GM19397 (cell line): ENCODE measurements at regions not wholly inside any gene's neighbourhood (a gene's known extent, or its start where the extent isn't known, plus 50 kb on each side); places are given as distances from the start of the nearest gene placed in this dataset.

Source experiments
- ATAC-seq: cut with Tn5 transposase; IDR thresholded peaks from one replicate; pipeline ENCODE4 v1.9.1; 2021; ENCODE audit warnings: mild to moderate bottlenecking, moderate library complexity; ENCODE audit not compliant: unreplicated experiment

DNA sequence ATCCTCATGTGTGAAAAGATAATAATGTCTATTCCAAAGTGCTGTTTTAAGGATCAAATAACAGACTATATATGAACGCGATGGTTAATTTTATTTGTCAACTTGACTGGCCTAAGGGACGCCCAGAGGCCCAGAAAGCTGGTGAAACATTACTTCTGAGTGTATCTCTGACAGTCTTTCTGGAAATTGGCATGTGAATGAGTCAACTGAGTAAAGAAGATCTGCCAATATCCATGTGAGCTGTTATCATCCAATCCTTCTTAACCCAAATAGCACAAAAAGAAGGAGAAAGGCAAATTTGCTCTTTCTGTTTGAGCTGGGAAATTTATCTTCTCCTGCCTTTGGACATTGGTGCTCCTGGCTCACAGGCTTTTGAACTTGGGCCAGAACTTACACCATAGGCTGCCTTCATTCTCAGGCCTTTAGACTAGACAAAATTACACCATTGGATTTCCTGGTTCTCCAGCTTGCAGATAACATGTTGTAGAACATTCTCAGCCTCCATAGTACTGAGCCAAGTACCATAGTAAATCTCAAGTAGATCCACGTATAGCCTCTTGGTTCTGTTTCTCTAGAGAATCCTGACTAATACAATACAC, 114.7 kb upstream of the DOCK10 start:
- no peak for ATAC-seq

DNA sequence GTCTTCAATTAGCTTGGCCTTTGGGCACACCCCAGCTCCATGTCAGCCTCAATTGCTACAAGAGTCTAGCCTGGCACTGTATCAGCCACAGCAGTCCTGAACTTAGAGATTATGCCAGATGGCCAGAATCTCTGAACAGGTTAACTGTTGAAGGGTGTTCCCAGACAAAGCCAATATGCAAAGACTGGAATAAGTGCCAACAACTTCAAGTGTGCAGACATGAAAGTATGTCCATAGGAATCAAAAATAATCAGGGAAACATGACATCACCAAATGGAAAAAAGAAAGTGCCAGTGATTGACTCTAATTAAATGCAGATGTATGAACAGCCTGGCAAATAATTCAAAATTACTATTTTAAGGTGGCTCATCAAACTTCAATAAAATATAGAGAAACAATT, 98.5 kb upstream of the DOCK10 start:
- no peak for ATAC-seq

DNA sequence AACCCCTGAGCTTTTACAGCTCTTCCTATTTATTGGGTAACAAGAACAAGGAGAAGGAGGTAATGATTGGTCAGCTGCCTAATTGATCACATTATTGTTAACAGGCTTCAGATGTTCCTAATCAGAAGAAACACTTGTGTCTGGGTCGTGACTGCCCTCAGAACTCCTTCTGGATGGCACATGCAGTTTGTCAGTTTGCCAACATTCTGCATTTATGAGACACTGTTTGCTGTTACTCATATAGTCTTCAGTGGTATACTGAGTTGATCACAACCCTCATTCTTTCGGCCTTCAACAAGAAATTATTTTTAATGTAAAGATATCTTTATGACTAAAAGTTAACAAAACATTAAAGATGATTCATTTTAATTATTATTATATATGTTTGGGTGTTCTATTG, 95.7 kb upstream of the DOCK10 start:
- ATAC-seq = no peak

DNA sequence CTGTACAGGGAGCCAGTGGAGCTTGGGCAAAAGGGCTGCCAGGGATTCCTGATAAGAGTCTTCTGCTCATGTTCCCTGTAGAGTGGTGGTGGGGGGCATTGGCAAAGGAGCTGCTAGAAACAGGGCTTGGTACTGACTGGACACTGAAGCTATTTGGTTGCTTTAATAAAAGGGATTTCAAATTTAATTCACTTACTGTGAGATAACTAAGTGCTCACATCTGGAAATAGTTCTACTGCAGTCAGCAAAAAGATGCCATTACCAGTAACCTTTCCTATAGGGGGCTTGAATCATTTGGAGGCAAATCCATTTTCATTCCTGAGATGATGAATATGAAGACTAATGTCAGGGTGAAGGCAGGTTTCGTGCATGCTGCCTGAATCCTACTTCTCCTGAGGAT, 94.3 kb upstream of the DOCK10 start:
- ATAC-seq = no peak

DNA sequence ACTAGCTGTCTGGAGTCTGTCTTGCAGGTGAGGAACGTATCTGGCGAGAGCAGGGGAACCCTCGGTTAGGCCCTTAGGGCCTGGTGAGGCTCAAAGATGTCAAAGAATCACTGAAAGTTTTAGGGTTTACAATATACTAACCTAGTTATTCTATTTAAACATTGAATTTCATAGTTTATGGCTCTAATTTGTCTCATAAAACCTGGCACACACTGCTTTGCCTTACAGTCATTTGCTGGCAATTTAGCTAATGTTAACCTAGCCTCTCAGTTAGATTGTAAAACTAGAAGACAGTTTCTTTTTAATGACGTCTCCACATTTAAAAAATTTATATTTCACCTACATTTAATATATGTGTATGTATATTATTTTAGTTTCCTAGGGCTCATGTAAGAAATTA, 89.6 kb upstream of the DOCK10 start:
- no peak for ATAC-seq

DNA sequence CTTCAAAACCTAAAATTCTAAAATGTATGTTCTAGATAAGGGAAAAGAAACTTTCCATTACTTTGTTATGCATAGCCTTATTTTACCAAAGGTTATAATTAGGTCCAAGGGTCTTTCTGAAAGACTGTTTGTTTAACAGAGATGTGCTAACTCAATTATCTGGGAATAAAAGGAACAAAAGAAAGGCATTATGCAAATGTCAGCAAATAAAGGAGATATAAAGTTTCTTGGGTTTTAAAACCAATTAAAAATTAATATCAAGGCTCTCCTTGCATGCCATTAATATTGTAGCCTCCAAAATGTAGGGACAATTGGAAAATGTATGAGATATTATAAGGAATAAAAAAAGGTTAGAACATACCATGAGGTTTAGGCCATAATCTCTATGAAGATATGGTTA, 87.8 kb upstream of the DOCK10 start:
- no peak for ATAC-seq

DNA sequence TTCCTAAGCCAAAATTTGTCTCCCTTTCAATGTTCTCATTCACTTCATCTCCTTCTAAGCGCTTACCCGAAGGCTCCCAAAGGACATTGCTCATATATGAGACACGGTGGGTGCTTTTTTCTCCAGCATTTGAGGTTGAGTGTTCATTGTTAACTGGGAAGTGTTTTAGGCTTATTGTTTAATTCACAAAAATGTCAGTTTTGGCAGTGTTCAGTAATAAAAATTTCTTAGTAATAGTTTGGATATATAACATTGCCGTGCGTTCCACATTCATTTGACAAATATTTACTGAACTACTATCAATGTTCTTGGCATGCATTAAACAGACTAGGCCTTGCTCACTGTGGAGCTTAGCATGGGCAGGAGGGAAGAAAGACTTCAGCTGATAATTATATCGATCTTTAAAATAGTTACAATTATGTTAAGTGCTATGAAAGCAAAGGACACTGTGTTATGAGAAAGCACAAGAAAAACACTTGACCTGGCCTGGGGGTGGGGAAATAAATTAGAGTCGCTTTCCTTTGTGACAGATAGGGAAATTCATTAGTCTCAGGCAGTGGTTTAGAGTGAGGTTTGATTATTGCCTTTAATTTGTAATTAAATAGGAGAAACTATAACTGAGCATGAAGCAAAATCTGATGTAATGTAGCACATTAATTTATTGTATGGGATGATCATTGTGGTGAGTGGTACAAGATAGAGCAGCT, 82.2 kb upstream of the DOCK10 start:
- no peak for ATAC-seq

DNA sequence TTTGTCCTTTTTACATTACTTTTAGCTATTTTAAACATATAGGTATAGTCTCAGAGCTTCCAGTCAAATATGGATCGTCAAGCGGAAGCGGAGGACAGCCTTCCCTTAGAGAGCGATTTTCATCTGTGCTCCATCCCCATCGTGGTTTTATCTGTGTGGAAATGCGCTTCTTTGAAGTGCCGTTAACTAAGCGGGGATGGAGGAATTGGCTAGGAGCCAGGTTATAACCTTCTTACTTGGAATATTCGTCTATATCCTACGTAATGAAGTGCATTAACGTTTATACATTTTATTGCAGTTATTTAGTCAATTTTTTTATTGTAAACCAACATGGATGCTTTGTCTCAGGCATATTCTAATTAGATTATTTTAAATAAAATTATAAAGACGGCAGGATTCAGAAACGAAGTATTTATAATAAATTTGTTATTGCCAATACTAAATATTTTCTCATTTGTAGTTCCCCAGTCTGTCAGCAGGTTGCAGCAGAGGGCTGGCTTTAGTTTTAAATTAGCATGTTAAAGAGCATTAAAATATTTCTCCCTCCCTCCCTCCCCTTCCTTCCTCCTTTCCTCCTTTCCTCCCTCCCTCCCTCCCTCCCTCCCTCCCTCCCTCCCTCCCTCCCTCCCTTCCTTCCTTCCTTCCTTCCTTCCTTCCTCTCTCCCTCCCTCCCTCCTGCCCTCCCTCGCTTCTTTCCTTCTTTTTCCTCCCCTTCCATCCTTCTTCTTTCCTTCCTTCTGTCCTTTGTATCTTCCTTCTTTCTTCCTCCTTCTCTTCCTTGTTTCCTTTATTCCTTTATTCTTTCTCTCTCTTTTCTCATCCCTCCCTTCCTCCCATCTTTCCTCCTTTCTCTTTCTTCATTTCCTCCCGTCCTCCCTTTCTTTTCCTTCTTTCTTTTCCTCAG, 80.6 kb upstream of the DOCK10 start:
- no peak for ATAC-seq

DNA sequence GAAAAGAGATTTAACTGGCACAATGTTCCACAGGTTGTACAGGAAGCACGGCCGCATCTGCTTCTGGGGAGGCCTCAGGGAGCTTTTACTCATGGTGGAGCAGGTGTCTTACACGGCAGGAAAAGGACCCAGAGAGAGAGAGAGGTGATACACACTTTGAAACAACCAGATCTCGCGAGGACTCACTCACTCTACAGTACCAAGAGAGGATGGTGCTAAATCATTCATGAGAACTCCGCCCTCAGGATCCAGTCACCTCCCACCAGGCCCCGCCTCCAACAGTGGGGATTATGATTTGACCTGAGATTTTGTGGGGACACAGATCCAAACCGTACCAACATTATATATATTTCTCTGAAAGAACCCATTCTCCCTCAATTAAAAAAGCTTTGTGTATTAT, 79.7 kb upstream of the DOCK10 start:
- no peak for ATAC-seq

DNA sequence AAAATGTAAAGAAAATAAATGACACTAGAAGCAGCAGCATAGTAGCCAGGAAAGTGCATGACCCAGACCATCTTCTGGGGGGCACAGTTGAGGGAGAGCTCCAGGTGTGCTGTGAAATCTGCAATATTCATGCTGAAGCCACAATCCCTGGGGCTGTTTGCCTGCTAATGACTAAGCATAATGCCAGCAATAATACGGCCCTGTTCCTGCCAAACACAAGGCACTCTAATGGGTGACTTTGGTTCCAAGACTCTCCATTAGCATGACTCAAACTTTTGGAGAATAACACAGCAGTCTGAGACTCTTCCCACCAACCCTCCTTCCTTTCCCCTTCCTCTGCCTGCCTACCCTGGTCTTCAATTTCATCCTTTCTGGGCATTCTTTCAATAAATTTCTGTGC, 77.9 kb upstream of the DOCK10 start:
- ATAC-seq = no peak

DNA sequence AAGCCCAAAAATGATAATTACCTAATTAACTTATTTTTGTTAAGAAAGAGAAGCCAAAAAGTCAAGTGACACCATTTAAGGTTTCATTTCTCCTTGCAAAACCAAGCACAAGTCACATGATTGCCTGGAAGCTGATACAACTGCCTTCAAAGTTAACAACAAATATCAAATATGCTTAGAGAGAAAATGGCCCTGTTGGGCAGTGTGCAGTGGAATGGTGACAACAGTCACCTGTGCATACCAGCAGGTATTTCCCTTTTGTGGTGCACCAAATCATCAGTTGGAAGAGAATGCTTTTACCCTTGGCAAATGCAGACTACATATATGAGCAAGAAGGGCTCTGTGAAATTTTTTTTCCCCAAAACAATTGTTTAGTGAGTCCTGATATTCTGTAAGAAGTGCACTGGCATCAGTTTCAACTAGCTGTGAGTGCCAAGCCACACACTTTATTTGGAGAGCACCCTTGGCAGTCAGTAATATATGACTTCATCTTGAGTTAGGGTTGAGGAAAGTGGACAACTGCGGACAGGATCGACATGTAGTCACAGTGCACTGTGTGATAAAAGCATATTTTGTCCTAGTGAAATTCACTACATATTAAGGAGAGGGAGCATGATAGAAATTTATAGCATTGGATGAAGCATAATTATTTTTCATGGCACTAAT, 74.9 kb upstream of the DOCK10 start:
- ATAC-seq = no peak

DNA sequence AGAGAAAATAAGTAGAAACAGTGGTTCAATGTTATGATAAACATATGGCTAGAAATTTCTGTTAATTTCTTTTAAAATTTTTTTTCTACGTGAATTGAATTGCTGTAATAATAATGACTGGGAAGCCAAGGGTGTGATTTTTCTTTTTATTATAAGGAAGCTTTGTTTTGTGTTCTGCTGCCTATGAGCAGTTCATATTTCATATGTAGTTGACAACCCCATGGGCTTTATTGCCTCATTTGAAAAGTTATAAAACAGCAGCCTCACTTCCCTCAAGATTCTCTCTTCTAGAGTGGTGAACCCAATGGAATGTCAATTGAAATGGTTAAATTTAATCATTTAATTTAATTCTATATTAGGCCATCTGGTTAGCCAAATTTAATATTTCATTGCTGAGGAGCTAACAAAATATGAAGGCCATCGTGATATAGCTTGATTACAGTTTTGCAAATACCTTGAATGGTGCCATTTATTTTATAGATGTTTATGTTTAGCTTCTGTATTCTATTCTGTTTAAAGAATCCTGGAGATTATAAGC, 72.6 kb upstream of the DOCK10 start:
- ATAC-seq = no peak

DNA sequence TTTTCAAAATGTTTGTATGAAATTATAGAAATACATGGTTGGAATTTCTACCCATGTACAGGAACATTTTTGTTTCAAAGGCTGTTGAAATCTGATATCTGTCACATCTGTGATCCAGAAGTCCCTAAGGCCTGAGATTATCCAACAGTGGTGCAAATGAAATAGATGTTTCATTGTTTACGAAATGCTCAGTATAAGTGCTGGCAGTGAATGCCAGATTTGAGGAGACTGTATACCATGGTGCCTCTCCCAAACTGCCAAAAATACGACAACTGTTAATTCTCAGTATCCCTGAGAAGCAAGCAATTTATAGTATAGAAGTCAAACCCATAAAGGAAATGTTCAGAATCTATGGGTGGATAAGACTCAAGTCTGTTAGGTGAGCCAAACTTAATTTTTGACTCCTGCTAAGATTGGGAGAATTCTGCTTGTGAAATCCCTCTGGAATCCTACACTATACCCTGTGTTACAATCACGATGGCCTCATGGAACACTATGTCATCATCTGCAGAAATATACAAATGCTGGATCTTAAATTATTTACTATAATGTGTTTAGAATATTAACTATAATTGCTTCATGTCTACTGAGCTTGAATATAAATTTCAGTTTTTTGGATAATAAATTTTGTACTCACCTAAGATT, 71.2 kb upstream of the DOCK10 start:
- no peak for ATAC-seq

DNA sequence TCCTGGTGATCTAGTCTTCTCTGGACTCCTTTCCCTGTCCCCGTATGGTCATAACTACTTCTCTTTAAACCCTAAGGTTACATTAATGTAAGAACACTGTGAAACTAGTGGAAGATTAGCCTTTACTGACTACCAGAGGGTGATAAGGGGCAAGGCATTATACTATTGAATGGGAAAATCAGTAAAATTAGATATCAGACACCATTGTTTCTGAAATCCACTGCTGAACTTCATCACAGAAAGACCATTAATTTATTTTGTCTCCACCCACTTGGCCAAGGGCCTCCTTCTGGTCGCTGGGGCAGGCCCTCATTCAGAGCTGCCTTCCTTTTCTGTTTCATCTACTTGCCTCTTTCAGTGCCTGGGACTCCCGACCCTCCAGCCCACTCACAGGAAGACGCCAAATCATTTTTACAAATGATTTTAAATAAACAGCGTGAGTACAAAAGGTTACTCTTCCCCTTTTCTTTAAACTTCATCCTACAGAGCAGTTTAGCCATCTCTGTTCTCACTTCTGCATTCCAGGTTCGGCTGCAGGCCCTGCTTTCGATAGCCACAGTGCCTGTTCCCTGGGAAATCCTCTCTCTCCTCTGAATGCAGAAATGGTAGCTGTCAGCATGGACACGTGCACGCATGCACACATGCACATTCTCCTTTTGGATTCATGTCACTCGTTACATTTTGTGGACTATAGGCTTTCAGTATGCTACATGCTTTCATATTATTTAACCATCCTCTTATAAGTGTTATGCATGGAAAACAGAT, 70.3 kb upstream of the DOCK10 start:
- ATAC-seq = no peak

DNA sequence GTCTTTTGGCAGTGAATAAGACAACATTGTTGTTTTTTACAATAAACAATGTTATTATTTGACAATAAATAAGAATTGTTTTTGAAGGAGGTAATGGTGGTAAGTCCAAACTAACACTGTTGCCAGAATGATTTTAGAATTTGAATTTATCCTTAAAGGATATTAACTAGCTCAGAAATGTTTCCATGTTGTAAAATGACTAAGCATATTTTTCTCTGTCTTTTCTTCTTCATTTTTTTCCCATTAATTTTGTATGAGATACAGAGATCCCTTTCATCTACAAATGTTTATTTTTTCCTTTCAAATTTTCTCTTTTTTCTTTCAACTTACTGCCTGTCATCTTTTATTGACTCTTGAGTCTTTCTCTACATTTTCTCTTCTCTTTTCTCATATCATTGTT, 66.5 kb upstream of the DOCK10 start:
- ATAC-seq = no peak

DNA sequence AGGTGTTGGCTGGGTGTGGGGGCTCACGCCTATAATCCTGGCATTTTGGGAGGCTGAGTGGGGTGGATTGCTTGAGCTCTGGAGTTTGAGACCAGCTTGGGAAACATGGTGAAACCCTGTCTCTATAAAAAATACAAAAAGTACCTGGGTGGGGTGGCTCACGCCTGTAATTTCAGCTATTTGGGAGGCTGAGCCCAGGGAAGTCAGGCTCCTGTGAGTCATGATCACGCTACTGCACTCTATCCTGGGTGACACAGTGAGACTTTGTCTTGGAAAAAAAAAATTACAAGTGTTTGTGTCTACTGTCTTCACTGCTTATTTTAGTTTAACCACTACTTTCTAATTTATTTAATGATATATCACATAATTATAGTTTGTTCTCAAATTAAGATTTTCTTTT, 62.7 kb upstream of the DOCK10 start:
- ATAC-seq = no peak

DNA sequence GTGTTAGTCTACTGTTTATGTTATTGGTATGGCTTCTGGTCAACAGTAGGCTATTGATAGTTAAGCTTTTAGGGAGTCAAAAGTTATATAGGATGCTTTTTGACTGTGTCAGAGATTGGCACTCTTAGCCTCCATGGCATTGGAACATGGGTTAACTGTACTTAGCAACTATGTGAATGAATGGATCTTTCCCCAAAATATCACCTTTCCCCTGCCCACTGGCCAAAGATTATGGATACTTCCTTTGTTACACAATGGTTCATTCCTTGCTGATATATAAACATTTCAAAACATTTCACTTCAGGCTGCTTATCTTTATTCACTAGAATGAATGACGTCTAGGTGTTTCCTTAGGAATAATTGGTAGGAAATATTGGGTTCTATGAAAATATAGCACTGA, 62.1 kb upstream of the DOCK10 start:
- no peak for ATAC-seq

DNA sequence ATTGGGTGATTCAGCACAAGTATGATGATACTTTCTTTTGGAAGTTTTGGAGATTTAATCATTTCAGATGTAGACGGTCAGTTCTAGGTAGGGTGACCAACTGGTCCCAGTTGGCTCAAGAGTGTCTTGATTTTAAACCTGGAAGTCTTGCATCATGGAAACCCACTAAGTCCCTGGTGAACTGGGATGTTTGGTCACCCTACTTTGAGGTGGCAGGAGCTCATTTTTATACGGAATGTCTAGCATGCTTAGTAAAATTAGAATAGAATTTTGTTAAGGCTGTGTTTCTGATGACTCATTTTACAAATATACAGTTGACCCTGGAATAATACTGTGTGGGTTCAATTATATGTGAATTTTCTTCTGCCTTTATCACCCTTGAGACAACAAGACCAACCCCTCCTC, 61.5 kb upstream of the DOCK10 start:
- no peak for ATAC-seq

DNA sequence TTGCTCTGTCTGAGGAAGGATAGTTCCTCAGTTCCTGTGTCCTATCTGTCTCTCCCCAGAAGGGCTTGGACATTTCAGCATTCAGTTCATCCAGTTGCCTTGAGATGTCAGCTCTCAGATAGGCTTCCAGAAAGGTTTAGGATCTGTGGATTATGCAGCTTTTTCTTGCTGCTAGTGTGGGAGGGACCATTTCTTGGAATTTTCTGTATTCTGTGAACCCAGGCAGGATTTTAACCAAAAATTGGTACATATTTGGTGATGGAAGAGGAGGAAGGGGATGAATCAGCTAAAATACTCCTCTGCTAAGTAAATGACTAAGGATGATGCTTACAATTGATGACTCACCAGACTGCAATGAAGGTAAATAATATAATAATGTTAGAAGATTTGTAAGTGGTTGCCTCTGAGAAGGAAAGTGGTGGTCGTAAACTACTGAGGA, 58.6 kb upstream of the DOCK10 start:
- no peak for ATAC-seq

DNA sequence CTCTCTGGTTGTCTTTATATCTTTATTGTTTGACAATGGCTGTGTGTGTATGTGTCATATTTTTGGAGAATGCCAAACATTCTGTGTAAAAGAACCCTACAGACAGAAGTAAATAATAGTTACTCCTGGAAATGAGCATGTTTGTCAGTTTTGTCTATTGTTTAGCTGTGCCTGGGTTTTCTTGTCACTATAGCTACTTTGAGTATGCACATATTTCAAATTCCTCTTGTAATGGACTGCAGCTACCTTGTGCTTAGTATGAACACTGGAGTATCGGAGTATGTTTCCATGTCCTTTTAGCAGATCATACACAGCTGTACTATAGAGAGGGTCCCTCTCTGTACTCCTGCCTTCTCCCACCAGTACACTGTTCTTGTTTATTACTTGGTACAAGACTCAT, 58.0 kb upstream of the DOCK10 start:
- no peak for ATAC-seq
